ENCODE measurements at regions not wholly inside any gene's neighbourhood (a gene's known extent, or its start where the extent isn't known, plus 50 kb on each side); places are given as distances from the start of the nearest gene placed in this dataset.

- no peak for TF ChIP-seq ARNTL (CRISPR knock-in tag; IDR thresholded peaks at IDR 0.05; ENCODE audit: borderline replicate concordance, low read depth)
- no peak for TF ChIP-seq TSHZ2 (CRISPR knock-in tag; IDR thresholded peaks at IDR 0.05)
- TF ChIP-seq CREB5 (CRISPR knock-in tag; IDR thresholded peaks at IDR 0.05; ENCODE audit: low read depth): no peak
- TF ChIP-seq PATZ1 (CRISPR knock-in tag; IDR thresholded peaks at IDR 0.05; ENCODE audit: borderline replicate concordance): no peak
- TF ChIP-seq ZNF70 (CRISPR knock-in tag; IDR thresholded peaks at IDR 0.05): no peak
- TF ChIP-seq ZNF8 (CRISPR knock-in tag; IDR thresholded peaks at IDR 0.05): no peak
- TF ChIP-seq ESRRG (CRISPR knock-in tag; IDR thresholded peaks at IDR 0.05): no peak
- no peak for TF ChIP-seq OSR1 (CRISPR knock-in tag; IDR thresholded peaks at IDR 0.05)
- TF ChIP-seq CSDC2 (CRISPR knock-in tag; IDR thresholded peaks at IDR 0.05): no peak
- no peak for TF ChIP-seq ISL1 (CRISPR knock-in tag; IDR thresholded peaks at IDR 0.05)
- TF ChIP-seq TOX (CRISPR knock-in tag; IDR thresholded peaks at IDR 0.05; ENCODE audit: borderline replicate concordance): no peak
- TF ChIP-seq ZFP3 (CRISPR knock-in tag; IDR thresholded peaks at IDR 0.05): no peak
These were observed 102.0 kb upstream of the FAM20C start for GRCh38 chr7:90111-91063.
